ENCODE measurements at regions not wholly inside any gene's neighbourhood (a gene's known extent, or its start where the extent isn't known, plus 50 kb on each side); places are given as distances from the start of the nearest gene placed in this dataset.

GRCh38 chr2:21650569-21650968 is 526.8 kb downstream of the TDRD15 start:
- Histone ChIP-seq H2BK120ac (ENCODE audit: low read depth, low read length) (peak overlapping the region; percentile 98), H2BK5ac (ENCODE audit: low read depth, low read length, poor library complexity, severe bottlenecking) (peak overlapping the region; percentile 93), H2AFZ (replicated peaks; ENCODE audit: low read length, poor library complexity) (peak overlapping the region; percentile 13), H3K27ac (ENCODE audit: insufficient read depth, low read length) (peak overlapping the region; percentile 97), H2BK20ac (ENCODE audit: low read depth, low read length) (peak overlapping the region; percentile 62; the same call in 1 of the 2 replicates), H2AK5ac (ENCODE audit: low read depth, low read length) (peak overlapping the region; percentile 58; the same call in 1 of the 2 replicates), H3K9me1 (ENCODE audit: insufficient read depth, low read length) (no peaks in the 10 kb centered on the region), H3K27me3 (ENCODE audit: control insufficient read depth, insufficient read depth, low read length) (no peaks in the 10 kb centered on the region), H3K4me1 (ENCODE audit: control insufficient read depth, insufficient read depth, low read length) (peaks cover 19% of the 10 kb centered on the region), H3K4me2 (ENCODE audit: low read depth, low read length) (peak overlapping the region; percentile 34; the same call in 1 of the 2 replicates), H3K23ac (ENCODE audit: low read depth, low read length) (no peak overlapping the region), H4K8ac (ENCODE audit: low read depth in 2 of 2, low read length in 2 of 2) (peak overlapping the region; percentile 43 to 83; a peak in 3 of 4 replicates), H4K91ac (ENCODE audit: insufficient read depth, low read depth, low read length) (peak overlapping the region; percentile 88; the same call in 1 of the 2 replicates), H3K14ac (replicated peaks; ENCODE audit: low read depth, low read length) (no peak overlapping the region; the same call in 1 of the 2 replicates), H3K36me3 (ENCODE audit: control insufficient read depth, insufficient read depth, low read length) (no peaks in the 10 kb centered on the region), H2BK15ac (ENCODE audit: low read depth, low read length) (peak overlapping the region; percentile 70; the same call in 2 of the 3 replicates), H3K4ac (ENCODE audit: low read depth, low read length) (peak overlapping the region; percentile 82; the same call in 1 of the 2 replicates), H3K4me3 (ENCODE audit: insufficient read depth, low read depth, low read length) (no peak overlapping the region), H3K9ac (ENCODE audit: low read depth, low read length) (no peak overlapping the region), H2AK9ac (replicated peaks; ENCODE audit: low read depth, low read length, poor library complexity) (no peak overlapping the region), H4K5ac (ENCODE audit: low read depth, low read length) (peak overlapping the region; percentile 67), H3K9me3 (ENCODE audit: control insufficient read depth, insufficient read depth, low read length) (no peaks in the 10 kb centered on the region), H4K20me1 (ENCODE audit: insufficient read depth, low read length) (no peaks in the 10 kb centered on the region), H3K56ac (ENCODE audit: extremely low read depth, insufficient read depth, low read length) (peak overlapping the region; percentile 47; the same call in 1 of the 2 replicates), H3K18ac (ENCODE audit: low read depth, low read length) (peak overlapping the region; percentile 100), H3K79me1 (ENCODE audit: low read depth in 1 of 2, low read length in 2 of 2) (no peaks in the 10 kb centered on the region)
- ATAC-seq (ENCODE audit: low read depth) (peak; percentile 67), DNase-seq (peak; percentile 60)
- CTCF ChIA-PET = no interaction called here
- intact Hi-C loops (cut with micrococcal nuclease) = loop anchor here (10.0 kb wide), 1 partner anchor 184 kb away; no protein-coding TSS in a partner anchor
- in situ Hi-C loops (cut with MboI; ENCODE audit: low sequenced_read_pairs) = no loop called here
- dilution Hi-C loops (cut with HindIII; ENCODE audit: low sequenced_read_pairs, unreplicated experiment) = no loop called here
- no CpG with 5 or more reads among the region's 4 CpGs for WGBS, 2 experiments (ENCODE audit: extremely low coverage in 2 of 2, insufficient read length in 1 of 2)
- POLR2A ChIA-PET (ENCODE audit: unreplicated experiment) = interaction anchor here (0.6 kb wide), 1 partner anchor 13 kb away, joined by 3 read pairs; no protein-coding TSS in a partner anchor
- no TSS peak for BruUV-seq (replicated peaks)
- TF ChIP-seq POLR2A (IDR thresholded peaks at IDR 0.05; ENCODE audit: low read depth, low read length) (no peak), NFE2L2 (IDR thresholded peaks at IDR 0.05; ENCODE audit: low read depth, low read length) (peak; percentile 41; the same call in 1 of the 2 replicates), ELK1 (IDR thresholded peaks at IDR 0.05; ENCODE audit: borderline replicate concordance, low read depth, low read length) (no peak), CEBPB (IDR thresholded peaks at IDR 0.05; ENCODE audit: low read depth, low read length) (no peak), MAFK (IDR thresholded peaks at IDR 0.05; ENCODE audit: low read depth, low read length) (no peak)

Measured in IMR-90 (cell line).